Breast epithelium (tissue), 4 donors: ENCODE measurements at regions not wholly inside any gene's neighbourhood (a gene's known extent, or its start where the extent isn't known, plus 50 kb on each side); places are given as distances from the start of the nearest gene placed in this dataset.

Experiments used
- DNase-seq, 2 donors: peaks; one replicate each; pipeline ENCODE4 v3.0.0-alpha.2; 2019; ENCODE audit warnings: low spot score in 2 of 2
- H3K27ac ChIP-seq, 2 donors: fragments of 200-600 bp; sonication (generic) in 1 of 2; one replicate each; pipeline ENCODE4 v1.5.1; 2016 to 2019; ENCODE audit warnings: mild to moderate bottlenecking in 1 of 2
- H3K27me3 ChIP-seq, 2 donors: fragments of 200-600 bp; sonication (generic) in 1 of 2; one replicate each; pipeline versions ENCODE4 v1.5.1 to v1.6.0; 2017 to 2019; ENCODE audit warnings: control low read depth in 1 of 2, mild to moderate bottlenecking in 1 of 2
- H3K36me3 ChIP-seq: fragments of 200-600 bp; one replicate; pipeline ENCODE4 v1.5.1; 2019
- H3K4me1 ChIP-seq, 2 donors: fragments of 200-600 bp; sonication (generic); one replicate each; pipeline ENCODE4 v1.5.1; 2016 to 2019; ENCODE audit warnings: control low read depth in 1 of 2
- H3K4me3 ChIP-seq, 3 donors: fragments of 200-600 bp; sonication (generic); 1 replicate in 2 of 3; 2 replicates in 1 of 3; pipeline ENCODE4 v1.5.1; 2016 to 2019; ENCODE audit warnings: mild to moderate bottlenecking in 3 of 3, moderate library complexity in 2 of 3
- H3K9me3 ChIP-seq, 2 donors: fragments of 200-600 bp; sonication (generic) in 1 of 2; one replicate each; pipeline ENCODE4 v1.5.1; 2016 to 2019; ENCODE audit warnings: control low read depth in 1 of 2
- POLR2A ChIP-seq: fragments of 450-650 bp; IDR thresholded peaks from one replicate; pipeline ENCODE4 v1.6.1; 2016; ENCODE audit warnings: antibody characterized with exemption, mild to moderate bottlenecking, moderate library complexity
- POLR2AphosphoS5 ChIP-seq, 3 donors: sonication (generic); formaldehyde crosslinking; IDR thresholded peaks; one replicate each; pipeline ENCODE4 v1.6.1; 2017; ENCODE audit warnings: antibody characterized with exemption in 3 of 3
- intact Hi-C: fragments of 100-400 bp; cut with DNase I; formaldehyde crosslinking; loops from one replicate; pipeline ENCODE4 v1.15.1; 2023; ENCODE audit warnings: low total_unique reads
- TF ChIP-seq, protein P1 (sequence below), 3 donors: fragments of 450-650 bp; IDR thresholded peaks; one replicate each; pipeline ENCODE4 v1.5.1; 2016 to 2017; ENCODE audit warnings: antibody characterized with exemption in 3 of 3, mild to moderate bottlenecking in 3 of 3, moderate library complexity in 3 of 3

DNA sequence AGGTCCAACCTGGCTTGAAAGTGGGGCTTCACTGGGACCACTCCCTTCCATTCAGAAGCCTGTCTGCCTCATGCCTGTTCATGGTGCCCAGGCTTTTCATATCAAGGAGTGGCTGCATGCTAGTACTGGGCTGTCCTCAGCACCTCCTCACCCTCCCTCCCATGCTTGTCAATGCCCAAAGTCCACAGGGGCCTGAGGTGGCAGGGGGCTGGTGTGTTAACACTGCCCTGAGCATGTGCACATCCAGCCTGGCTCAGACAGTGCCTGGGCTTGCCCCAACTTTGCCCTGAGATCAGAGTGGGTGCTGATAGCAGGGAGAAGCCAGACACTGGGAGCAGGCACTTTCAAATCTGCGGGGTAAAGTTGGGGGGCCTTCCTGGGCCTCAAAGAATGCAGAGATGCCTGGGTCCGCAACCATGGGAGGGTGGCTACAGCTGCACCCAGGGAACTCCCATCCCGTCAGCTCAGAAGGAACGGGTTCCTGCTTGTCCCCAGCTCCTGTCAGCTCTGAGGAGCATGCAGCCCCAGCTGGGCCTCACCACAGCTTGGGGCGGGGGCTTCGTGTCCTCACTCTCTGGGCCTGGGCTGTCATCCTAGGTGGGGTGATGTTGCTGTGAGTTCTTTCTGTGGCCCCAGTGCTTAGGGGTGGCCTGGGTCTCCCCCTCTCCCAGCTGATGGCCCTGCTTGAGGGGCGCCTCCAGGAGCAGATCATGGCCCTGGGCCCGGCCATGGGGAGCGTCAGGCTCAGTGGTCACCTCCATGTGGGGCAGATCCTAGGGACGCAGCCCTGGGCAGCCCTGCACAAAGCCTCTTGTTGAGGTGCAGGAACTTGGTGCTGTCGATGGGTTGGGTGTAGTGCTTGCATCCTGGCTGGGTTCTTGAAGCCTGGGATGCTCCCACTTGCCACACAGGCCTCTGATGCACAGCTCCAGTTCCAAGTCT is 830.6 kb upstream of the SLITRK5 start:
- no peaks in the 10 kb centered on the region for H3K36me3 ChIP-seq
- no peak for TF ChIP-seq POLR2AphosphoS5 (IDR thresholded peaks at IDR 0.05)
- no peak for TF ChIP-seq POLR2A
- TF ChIP-seq, protein P1, sequence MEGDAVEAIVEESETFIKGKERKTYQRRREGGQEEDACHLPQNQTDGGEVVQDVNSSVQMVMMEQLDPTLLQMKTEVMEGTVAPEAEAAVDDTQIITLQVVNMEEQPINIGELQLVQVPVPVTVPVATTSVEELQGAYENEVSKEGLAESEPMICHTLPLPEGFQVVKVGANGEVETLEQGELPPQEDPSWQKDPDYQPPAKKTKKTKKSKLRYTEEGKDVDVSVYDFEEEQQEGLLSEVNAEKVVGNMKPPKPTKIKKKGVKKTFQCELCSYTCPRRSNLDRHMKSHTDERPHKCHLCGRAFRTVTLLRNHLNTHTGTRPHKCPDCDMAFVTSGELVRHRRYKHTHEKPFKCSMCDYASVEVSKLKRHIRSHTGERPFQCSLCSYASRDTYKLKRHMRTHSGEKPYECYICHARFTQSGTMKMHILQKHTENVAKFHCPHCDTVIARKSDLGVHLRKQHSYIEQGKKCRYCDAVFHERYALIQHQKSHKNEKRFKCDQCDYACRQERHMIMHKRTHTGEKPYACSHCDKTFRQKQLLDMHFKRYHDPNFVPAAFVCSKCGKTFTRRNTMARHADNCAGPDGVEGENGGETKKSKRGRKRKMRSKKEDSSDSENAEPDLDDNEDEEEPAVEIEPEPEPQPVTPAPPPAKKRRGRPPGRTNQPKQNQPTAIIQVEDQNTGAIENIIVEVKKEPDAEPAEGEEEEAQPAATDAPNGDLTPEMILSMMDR (IDR thresholded peaks at IDR 0.05), result no peak
- intact Hi-C loops, result no loop called here
- no peak overlapping the region for H3K4me3 ChIP-seq
- H3K9me3 ChIP-seq, result no peaks in the 10 kb centered on the region
- H3K27me3 ChIP-seq, result no peaks in the 10 kb centered on the region
- no peak for DNase-seq
- H3K27ac ChIP-seq, result no peak overlapping the region
- H3K4me1 ChIP-seq, result no peaks in the 10 kb centered on the region

- TF ChIP-seq POLR2AphosphoS5 (IDR thresholded peaks at IDR 0.05) (no peak), POLR2A (no peak)
- TF ChIP-seq, protein P1 (IDR thresholded peaks at IDR 0.05), result no peak
- intact Hi-C loops, result no loop called here
- H3K27ac ChIP-seq, result no peak overlapping the region
- H3K9me3 ChIP-seq, result no peaks in the 10 kb centered on the region
- H3K4me1 ChIP-seq, result no peaks in the 10 kb centered on the region
- H3K36me3 ChIP-seq, result no peaks in the 10 kb centered on the region
- no peak overlapping the region for H3K4me3 ChIP-seq
- no peaks in the 10 kb centered on the region for H3K27me3 ChIP-seq
- no peak for DNase-seq
Observed at GRCh38 chr13:86841264-86841663, 829.9 kb upstream of the SLITRK5 start.

GRCh38 chr13:86846501-86846900 is 824.7 kb upstream of the SLITRK5 start:
- H3K4me3 ChIP-seq, result no peak overlapping the region
- H3K27ac ChIP-seq, result no peak overlapping the region
- no peaks in the 10 kb centered on the region for H3K36me3 ChIP-seq
- DNase-seq, result no peak
- TF ChIP-seq POLR2AphosphoS5 (IDR thresholded peaks at IDR 0.05), result no peak
- TF ChIP-seq, protein P1 (IDR thresholded peaks at IDR 0.05), result no peak
- TF ChIP-seq POLR2A, result no peak
- no peaks in the 10 kb centered on the region for H3K27me3 ChIP-seq
- no peaks in the 10 kb centered on the region for H3K9me3 ChIP-seq
- intact Hi-C loops, result no loop called here
- no peaks in the 10 kb centered on the region for H3K4me1 ChIP-seq

GRCh38 chr13:86848716-86849115 is 822.5 kb upstream of the SLITRK5 start:
- Histone ChIP-seq H3K9me3 (no peaks in the 10 kb centered on the region), H3K36me3 (no peaks in the 10 kb centered on the region), H3K4me1 (no peaks in the 10 kb centered on the region), H3K27ac (no peak overlapping the region), H3K27me3 (no peaks in the 10 kb centered on the region), H3K4me3 (no peak overlapping the region)
- TF ChIP-seq, protein P1 (IDR thresholded peaks at IDR 0.05), result no peak
- no peak for TF ChIP-seq POLR2A
- TF ChIP-seq POLR2AphosphoS5 (IDR thresholded peaks at IDR 0.05), result no peak
- intact Hi-C loops, result no loop called here
- DNase-seq, result no peak

DNA sequence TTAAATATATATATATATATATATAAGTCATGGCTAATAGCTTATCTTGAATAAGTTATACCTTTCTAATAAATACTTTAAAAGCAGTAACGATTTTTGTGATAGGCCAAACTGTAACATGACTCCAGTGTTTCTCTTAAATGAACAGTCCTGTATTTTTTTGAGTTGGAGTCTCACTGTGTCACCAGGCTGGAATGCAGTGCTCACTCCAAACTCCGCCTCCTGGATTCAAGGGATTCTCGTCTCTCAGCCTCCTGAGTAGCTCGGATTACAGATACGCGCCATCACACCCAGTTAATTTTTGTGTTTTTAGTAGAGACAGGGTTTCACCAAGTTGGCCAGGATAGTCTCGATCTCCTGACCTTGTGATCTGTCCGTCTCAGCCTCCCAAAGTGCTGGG is 814.2 kb upstream of the SLITRK5 start:
- H3K27me3 ChIP-seq, result no peaks in the 10 kb centered on the region
- no peaks in the 10 kb centered on the region for H3K36me3 ChIP-seq
- TF ChIP-seq, protein P1 (IDR thresholded peaks at IDR 0.05), result no peak
- TF ChIP-seq POLR2AphosphoS5 (IDR thresholded peaks at IDR 0.05) (no peak), POLR2A (no peak)
- no peak overlapping the region for H3K27ac ChIP-seq
- no peak overlapping the region for H3K4me3 ChIP-seq
- no peaks in the 10 kb centered on the region for H3K4me1 ChIP-seq
- intact Hi-C loops, result no loop called here
- H3K9me3 ChIP-seq, result no peaks in the 10 kb centered on the region
- DNase-seq, result no peak
